ENCODE measurements at regions not wholly inside any gene's neighbourhood (a gene's known extent, or its start where the extent isn't known, plus 50 kb on each side); places are given as distances from the start of the nearest gene placed in this dataset.

GRCh38 chr3:55246033-55246432 is 241.1 kb downstream of the WNT5A start:
- no peak for DNase-seq (ENCODE audit: extremely low spot score)
- ChIA-PET POLR2A (no interaction called here), CTCF (no interaction called here)
- TF ChIP-seq CTCF (IDR thresholded peaks at IDR 0.05; ENCODE audit: control extremely low read depth, extremely low read depth, low read depth, missing control alignments), result no peak

GRCh38 chr3:55245351-55245750 is 241.8 kb downstream of the WNT5A start:
- CTCF ChIA-PET, result interaction anchor here (1.3 kb wide), 1 partner anchor 16 kb away, joined by 3 read pairs; no protein-coding TSS in a partner anchor
- no peak for TF ChIP-seq CTCF (IDR thresholded peaks at IDR 0.05; ENCODE audit: control extremely low read depth, extremely low read depth, low read depth, missing control alignments)
- POLR2A ChIA-PET, result no interaction called here
- DNase-seq (ENCODE audit: extremely low spot score), result no peak

- DNase-seq (ENCODE audit: extremely low spot score), result no peak
- POLR2A ChIA-PET, result no interaction called here
- no peak for TF ChIP-seq CTCF (IDR thresholded peaks at IDR 0.05; ENCODE audit: control extremely low read depth, extremely low read depth, low read depth, missing control alignments)
- CTCF ChIA-PET, result interaction anchor here (1.3 kb wide), 1 partner anchor 15 kb away, joined by 3 read pairs; no protein-coding TSS in a partner anchor
Measured at GRCh38 chr3:55244247-55244646, 242.9 kb downstream of the WNT5A start.

GRCh38 chr3:55243678-55244077 is 243.4 kb downstream of the WNT5A start:
- no peak for TF ChIP-seq CTCF (IDR thresholded peaks at IDR 0.05; ENCODE audit: control extremely low read depth, extremely low read depth, low read depth, missing control alignments)
- DNase-seq (ENCODE audit: extremely low spot score), result no peak
- CTCF ChIA-PET, result interaction anchor here (1.3 kb wide), 1 partner anchor 14 kb away, joined by 3 read pairs; no protein-coding TSS in a partner anchor
- POLR2A ChIA-PET, result no interaction called here

- CTCF ChIA-PET, result interaction anchor here (1.2 kb wide), 1 partner anchor 39 kb away, joined by 3 read pairs; no protein-coding TSS in a partner anchor
- TF ChIP-seq CTCF (IDR thresholded peaks at IDR 0.05; ENCODE audit: control extremely low read depth, extremely low read depth, low read depth, missing control alignments), result no peak
- POLR2A ChIA-PET, result no interaction called here
- no peak for DNase-seq (ENCODE audit: extremely low spot score)
Measured at GRCh38 chr3:55242921-55243320, 244.2 kb downstream of the WNT5A start.

GRCh38 chr3:55241098-55241497 is 246.0 kb downstream of the WNT5A start:
- ChIA-PET CTCF (no interaction called here), POLR2A (no interaction called here)
- TF ChIP-seq CTCF (IDR thresholded peaks at IDR 0.05; ENCODE audit: control extremely low read depth, extremely low read depth, low read depth, missing control alignments), result no peak
- DNase-seq (ENCODE audit: extremely low spot score), result no peak

- POLR2A ChIA-PET, result no interaction called here
- DNase-seq (ENCODE audit: extremely low spot score), result no peak
- no peak for TF ChIP-seq CTCF (IDR thresholded peaks at IDR 0.05; ENCODE audit: control extremely low read depth, extremely low read depth, low read depth, missing control alignments)
- CTCF ChIA-PET, result no interaction called here
Measured at GRCh38 chr3:55235416-55235815, 251.7 kb downstream of the WNT5A start.
